Astrocyte of the cerebellum (primary cell): ENCODE measurements at regions not wholly inside any gene's neighbourhood (a gene's known extent, or its start where the extent isn't known, plus 50 kb on each side); places are given as distances from the start of the nearest gene placed in this dataset.
"Not testable (repeated sequence)": the region's sequence is repeated elsewhere in the genome, so short reads cannot be mapped to it uniquely, and the experiment has no call there.

Experiments used
- DNase-seq: peaks from one replicate; pipeline ENCODE4 v3.0.0-alpha.2; 2011; ENCODE audit warnings: low read depth
- H3K4me3 ChIP-seq: 2 replicates; pipeline ENCODE4 v1.5.1; 2011; ENCODE audit warnings: mild to moderate bottlenecking, low read depth, low read length, moderate library complexity
- CTCF ChIP-seq: IDR thresholded peaks from 2 replicates; pipeline ENCODE4 v1.5.1; 2012; ENCODE audit warnings: low read length, low read depth, moderate library complexity, mild to moderate bottlenecking; ENCODE audit errors: missing control alignments
- in situ Hi-C: cut with HindIII; loops from 2 replicates; pipeline ENCODE4 v1.10.0; 2017; ENCODE audit warnings: low sequenced_read_pairs

- in situ Hi-C loops = no loop called here
- no peak overlapping the region for H3K4me3 ChIP-seq
- no peak for DNase-seq
- TF ChIP-seq CTCF = no peak
These were observed 1010.4 kb downstream of the TLE1 start for GRCh38 chr9:80678906-80679305.

GRCh38 chr9:80673496-80673895 lies 1015.9 kb downstream of the TLE1 start:
- in situ Hi-C loops = no loop called here
- TF ChIP-seq CTCF = no peak
- DNase-seq = no peak

GRCh38 chr9:80665479-80665878 lies 1023.9 kb downstream of the TLE1 start:
- H3K4me3 ChIP-seq = no peak overlapping the region
- in situ Hi-C loops = no loop called here
- no peak for DNase-seq
- no peak for TF ChIP-seq CTCF

More at GRCh38 chr9:80673496-80673895, 1015.9 kb downstream of the TLE1 start:
- no peak overlapping the region for H3K4me3 ChIP-seq

- DNase-seq = no peak
- no peak for TF ChIP-seq CTCF
- in situ Hi-C loops = no loop called here
- no peak overlapping the region for H3K4me3 ChIP-seq
These were observed 1024.8 kb downstream of the TLE1 start for GRCh38 chr9:80664327-80665210.

GRCh38 chr9:80659751-80660150 lies 1029.6 kb downstream of the TLE1 start:
- DNase-seq, in situ Hi-C loops, H3K4me3 ChIP-seq: not testable (repeated sequence)

- DNase-seq = peak; percentile 67
- TF ChIP-seq CTCF = no peak
These were observed 1038.3 kb downstream of the TLE1 start for GRCh38 chr9:80651044-80651443.

GRCh38 chr9:80649496-80649895 lies 1039.9 kb downstream of the TLE1 start:
- no peak for DNase-seq
- in situ Hi-C loops = no loop called here
- TF ChIP-seq CTCF = no peak
- no peak overlapping the region for H3K4me3 ChIP-seq

More at GRCh38 chr9:80651044-80651443, 1038.3 kb downstream of the TLE1 start:
- no peak overlapping the region for H3K4me3 ChIP-seq
- in situ Hi-C loops = no loop called here
